HG03066 (cell line): ENCODE measurements at regions not wholly inside any gene's neighbourhood (a gene's known extent, or its start where the extent isn't known, plus 50 kb on each side); places are given as distances from the start of the nearest gene placed in this dataset.

Source experiments
- ATAC-seq: cut with Tn5 transposase; IDR thresholded peaks from one replicate; pipeline ENCODE4 v1.9.1; 2021; ENCODE audit warnings: low read depth; ENCODE audit not compliant: unreplicated experiment

DNA sequence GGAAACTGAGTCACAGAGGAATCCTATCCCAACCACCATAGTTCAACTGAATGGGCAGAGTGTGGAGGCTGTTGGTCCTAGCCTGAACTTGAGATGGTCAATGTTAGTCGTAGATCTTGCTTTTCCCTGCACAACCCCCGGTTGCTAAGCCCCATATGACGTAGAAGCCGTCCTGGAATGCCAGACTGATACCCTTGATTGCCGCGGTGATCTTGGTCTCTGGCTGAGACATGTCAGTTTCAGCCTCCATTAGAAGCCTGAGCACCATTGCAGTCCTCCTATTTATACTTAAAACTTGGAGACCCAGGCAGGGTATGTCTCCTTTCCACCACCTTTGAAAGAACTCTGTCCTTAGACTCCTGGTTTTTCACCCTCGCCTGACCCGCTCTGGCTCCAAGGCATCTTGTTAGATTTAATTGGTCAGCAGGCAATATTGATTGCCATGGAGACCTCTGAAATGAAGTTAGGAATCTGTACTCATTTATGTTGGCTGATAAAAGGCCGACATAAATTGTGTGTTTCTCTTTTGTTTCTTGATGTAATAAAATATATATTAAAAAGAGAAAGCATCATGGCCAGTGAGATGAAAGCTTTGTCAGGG lies 53.4 kb downstream of the RPLP1 start:
- no peak for ATAC-seq

DNA sequence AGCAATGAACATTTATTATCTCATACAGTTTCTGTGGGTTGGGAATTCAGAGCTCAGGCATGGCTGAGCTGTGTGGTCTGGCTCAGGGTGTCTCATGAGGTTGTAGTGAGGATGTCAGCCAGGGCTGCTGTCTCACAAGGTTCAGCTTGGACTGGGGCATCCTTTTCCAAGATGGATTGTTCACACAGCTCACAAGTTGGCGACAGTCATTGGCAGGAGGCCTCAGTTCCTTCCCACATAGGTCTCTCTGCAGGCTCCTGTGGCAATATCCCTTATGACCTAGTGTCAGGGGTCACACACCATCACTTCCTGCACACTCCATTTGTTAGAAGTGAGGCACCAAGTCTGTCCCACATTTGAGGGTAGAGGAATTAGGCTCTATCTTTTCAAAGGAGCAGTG lies 56.0 kb downstream of the RPLP1 start:
- no peak for ATAC-seq

DNA sequence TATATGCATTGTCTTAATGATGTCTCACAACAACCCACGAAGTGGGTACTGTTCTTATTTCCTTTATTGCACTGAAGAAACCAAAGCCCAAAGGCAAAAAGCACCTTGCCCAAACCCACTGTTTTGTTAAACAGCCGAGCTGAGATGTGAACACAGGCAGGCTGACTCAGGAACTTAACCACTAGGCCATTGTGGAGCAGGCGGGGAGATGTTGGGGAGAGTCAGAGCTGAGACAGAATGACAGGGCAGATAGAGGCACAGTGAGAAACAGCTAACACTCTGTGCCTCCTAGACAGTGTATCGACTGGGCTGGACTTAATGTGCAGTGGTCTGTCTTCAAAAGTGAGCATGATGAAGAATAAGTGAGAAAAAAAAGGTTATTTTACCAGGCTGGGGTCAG lies 56.5 kb downstream of the RPLP1 start:
- ATAC-seq, result no peak

- no peak for ATAC-seq
These were observed 57.9 kb downstream of the RPLP1 start for GRCh38 chr15:69510556-69510955.

DNA sequence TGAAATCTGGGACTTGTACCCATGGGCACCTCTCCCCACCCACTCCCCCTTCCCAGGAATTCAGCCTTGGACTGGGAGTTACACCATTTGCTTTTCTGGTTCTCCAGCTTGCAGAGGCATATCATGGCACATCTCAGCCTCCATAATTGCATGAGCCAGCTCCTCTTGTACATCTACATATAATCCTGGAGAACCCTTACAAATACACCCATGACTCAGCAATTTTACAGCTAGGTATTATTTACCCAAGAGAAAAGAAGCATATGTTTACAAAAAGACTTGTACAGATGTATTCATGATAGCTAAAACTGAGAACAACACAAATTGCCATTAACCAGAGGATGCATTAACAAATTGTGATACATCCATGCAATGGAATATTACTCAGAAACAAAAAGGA lies 58.4 kb downstream of the RPLP1 start:
- no peak for ATAC-seq

GRCh38 chr15:69511716-69512340 lies 59.2 kb downstream of the RPLP1 start:
- ATAC-seq, result no peak

- ATAC-seq, result no peak
These were observed 60.9 kb downstream of the RPLP1 start for GRCh38 chr15:69513450-69513960.

GRCh38 chr15:69513986-69514385 lies 61.4 kb downstream of the RPLP1 start:
- no peak for ATAC-seq

DNA sequence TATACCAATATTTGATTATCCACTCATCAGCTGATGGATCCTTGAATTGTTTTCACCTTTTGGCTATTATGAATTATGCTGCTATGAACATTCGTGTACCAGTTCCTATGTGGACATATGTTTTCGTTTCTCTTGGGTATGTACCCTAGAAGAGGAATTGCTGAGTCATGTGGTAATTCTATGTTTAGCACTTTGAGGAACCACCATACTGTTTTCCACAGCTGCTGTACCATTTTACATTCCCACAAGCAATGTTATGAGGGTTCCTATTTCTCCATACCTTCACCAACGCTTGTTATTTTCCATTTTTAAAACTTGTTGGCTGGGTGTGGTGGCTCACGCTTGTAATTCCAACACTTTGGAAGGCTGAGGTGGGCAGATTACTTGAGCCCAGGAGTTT lies 62.9 kb downstream of the RPLP1 start:
- ATAC-seq, result no peak

DNA sequence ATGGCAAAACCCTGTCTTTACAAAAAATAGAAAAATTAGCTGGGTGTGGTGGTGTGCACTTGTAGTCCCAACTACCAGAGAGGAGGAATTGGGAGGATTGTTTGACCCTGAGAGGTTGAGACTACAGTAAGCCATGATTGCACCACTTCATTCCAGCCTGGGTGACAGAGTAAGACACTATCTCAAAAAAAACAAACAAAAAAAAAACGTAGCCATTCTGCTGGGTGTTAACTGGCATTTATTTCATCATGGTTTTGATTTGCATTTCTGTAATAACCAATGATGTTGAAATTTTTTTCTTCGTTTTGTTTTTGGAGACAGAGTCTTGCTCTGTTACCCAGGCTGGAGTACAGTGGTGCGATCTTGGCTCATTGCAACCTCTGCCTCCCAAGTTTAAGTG lies 63.3 kb downstream of the RPLP1 start:
- no peak for ATAC-seq

DNA sequence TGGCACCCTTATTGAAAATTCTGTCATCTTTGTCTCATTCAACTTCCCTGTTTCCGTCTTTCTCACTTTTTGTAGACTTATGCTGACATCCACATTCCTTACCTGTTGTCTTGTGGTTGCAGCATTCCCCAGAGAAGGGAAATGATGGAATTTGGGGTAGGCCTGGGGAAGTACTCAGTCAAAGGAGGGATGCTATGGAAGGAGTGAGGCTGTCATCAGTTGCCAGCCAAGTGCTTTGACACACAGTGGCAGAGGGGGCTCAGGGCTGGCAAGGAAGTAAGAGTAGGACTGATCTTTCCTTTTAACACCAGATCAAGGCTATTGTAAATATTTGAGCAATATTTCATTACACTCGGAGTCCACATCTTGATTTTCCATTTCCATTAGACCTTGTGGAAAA lies 64.4 kb downstream of the RPLP1 start:
- no peak for ATAC-seq

- no peak for ATAC-seq
These were observed 66.2 kb downstream of the RPLP1 start for GRCh38 chr15:69518806-69519205.

DNA sequence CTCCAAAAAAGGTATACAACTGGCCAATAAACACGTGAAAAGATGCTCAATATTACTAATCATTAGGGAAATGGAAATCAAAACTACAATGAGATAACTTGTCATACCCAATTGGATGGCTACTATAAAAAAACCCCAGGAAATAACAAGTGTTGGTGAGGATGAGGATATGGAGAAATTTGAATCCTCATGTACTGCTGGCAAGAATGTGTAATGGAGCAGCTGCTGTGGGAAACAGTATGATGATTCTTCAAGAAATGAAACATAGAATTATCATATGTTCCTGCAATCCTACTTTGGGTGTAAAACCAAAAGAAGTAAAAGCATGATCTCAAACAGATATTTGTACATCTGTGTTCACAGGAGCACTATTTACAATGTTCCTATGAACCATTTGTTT lies 67.4 kb downstream of the RPLP1 start:
- ATAC-seq, result no peak

DNA sequence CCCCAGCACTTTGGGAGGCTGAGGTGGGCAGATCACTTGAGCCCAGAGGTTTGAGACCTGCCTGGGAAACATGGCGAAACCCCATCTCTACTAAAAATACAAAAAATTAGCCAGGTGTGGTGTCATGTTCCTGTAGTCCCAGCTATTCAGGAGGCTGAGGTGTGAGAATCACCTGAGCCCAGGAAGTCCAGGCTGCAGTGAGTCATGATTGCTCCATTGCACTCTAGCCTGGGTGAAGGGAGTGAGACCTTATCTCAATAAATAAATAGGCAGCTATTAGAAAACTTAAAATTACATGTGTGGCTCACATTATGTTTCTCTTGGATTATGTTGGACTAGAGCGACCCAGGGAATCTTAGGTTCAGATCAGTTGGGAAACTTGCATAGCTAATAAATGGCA lies 69.7 kb downstream of the RPLP1 start:
- ATAC-seq, result no peak

- no peak for ATAC-seq
These were observed 70.7 kb downstream of the RPLP1 start for GRCh38 chr15:69523010-69524001.

DNA sequence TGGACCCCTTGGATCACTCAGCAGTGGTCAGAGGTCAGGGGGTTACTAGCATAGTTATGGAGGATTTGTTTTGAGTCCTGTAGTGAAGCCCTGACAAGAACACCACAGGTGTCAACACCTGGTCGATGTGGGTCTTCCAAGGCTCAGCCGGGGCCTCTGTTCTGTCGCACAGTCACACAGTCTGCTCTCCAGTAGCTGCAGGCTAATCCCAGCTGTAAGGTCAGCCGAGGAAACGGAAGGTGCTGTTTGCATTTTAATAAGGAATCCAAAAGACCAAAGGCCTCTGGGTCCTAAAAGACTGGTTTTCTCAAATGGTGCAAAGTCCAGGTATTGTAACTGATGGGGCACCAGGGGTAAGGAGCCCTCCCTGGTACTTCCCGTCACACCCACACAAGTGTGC lies 71.7 kb downstream of the RPLP1 start:
- ATAC-seq, result no peak

DNA sequence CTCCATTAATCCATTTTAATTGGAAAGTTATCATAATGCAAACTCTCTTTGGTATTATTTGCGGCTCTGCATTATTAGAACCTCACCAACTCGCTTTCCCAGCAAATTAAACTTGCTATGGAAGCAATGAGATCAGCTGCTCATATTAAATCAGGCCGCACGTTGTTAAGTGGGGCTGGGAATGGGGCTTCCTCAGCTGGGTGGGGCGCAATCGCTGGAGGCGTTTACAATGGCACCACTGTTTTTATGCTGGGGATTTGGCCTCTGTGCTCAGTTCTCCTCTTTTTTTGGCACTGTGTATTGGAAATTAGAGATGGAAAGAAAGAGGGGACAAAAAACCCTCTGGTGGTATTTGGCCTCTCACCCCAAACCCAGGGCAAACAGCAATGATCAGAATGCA lies 72.2 kb downstream of the RPLP1 start:
- no peak for ATAC-seq

DNA sequence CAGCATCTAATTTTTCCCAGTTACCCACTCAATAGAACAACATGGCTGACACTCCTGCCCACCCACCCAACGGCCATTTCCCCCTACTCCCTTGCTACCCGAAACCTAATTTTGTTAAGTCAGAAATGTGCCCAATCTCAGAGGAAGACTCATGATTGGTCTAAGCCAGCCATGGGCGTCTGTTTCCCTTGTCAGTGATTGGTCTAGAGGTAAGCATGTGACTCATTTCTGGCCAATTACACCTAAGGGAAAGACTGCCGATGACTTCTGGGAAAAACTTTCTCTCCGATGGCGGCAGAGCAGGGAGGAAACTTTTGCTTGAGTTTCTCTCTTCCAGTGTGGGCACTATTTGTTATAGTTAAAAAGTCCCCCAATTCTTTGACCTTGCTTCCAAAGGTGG lies 72.9 kb downstream of the RPLP1 start:
- ATAC-seq, result no peak

- ATAC-seq, result no peak
These were observed 73.8 kb downstream of the RPLP1 start for GRCh38 chr15:69526081-69527061.

- no peak for ATAC-seq
These were observed 76.5 kb downstream of the RPLP1 start for GRCh38 chr15:69529141-69529540.
